ENCODE measurements at regions not wholly inside any gene's neighbourhood (a gene's known extent, or its start where the extent isn't known, plus 50 kb on each side); places are given as distances from the start of the nearest gene placed in this dataset.

DNA sequence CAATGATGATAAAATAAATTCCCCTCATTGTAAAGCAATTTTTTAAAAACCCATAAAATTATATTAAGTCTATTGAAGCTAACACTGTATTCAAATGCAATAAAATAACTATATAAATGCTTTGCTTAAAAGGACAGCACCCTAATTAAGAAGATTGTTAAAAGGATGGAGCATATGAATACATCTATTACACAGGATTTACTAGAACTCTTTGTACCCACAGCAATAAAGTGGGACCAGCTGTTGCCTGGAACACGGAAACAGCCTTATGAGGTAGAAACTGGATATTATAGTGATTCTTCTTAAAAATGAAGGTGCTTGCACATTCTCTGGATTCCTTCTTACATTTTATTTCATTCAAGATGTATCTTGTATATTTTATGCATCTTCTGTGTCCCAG lies 298.7 kb upstream of the KLF3 start:
- no peak for TF ChIP-seq POLR2A (IDR thresholded peaks at IDR 0.05)
- no peak for TF ChIP-seq CTCF (IDR thresholded peaks at IDR 0.05)
- no peak for TF ChIP-seq POLR2AphosphoS5 (IDR thresholded peaks at IDR 0.05)
- no peak for TF ChIP-seq EP300 (IDR thresholded peaks at IDR 0.05; ENCODE audit: low read depth)
